GM23248 (cell line): ENCODE measurements at regions not wholly inside any gene's neighbourhood (a gene's known extent, or its start where the extent isn't known, plus 50 kb on each side); places are given as distances from the start of the nearest gene placed in this dataset.

Experiments used
- EZH2 ChIP-seq: fragments of 200-600 bp; sonication (generic); IDR thresholded peaks from 2 replicates; pipeline ENCODE4 v1.6.1; 2018; ENCODE audit warnings: antibody characterized with exemption, mild to moderate bottlenecking; ENCODE audit not compliant: insufficient read depth, poor library complexity, severe bottlenecking
- EZH2phosphoT487 ChIP-seq: fragments of 200-600 bp; sonication (generic); IDR thresholded peaks from 2 replicates; pipeline ENCODE4 v1.6.1; 2018; ENCODE audit warnings: antibody characterized with exemption, moderate library complexity, mild to moderate bottlenecking, low read depth; ENCODE audit not compliant: insufficient read depth

- no peak for TF ChIP-seq EZH2phosphoT487
- no peak for TF ChIP-seq EZH2
Measured at GRCh38 chr6:147142684-147143245, 61.5 kb upstream of the STXBP5 start.
